Caco-2 (cell line): ENCODE measurements at regions not wholly inside any gene's neighbourhood (a gene's known extent, or its start where the extent isn't known, plus 50 kb on each side); places are given as distances from the start of the nearest gene placed in this dataset.

Experiments
- BruUV-seq: library from RNA; stranded (reverse); fragments of 400-500 nt; replicated peaks from 2 replicates; lab custom pipeline; 2021; lab: Mats Ljungman, UMichigan
- CTCF ChIA-PET: fragments of 300-600 bp; sonication (Branson Sonifier 250); formaldehyde crosslinking; loops from one replicate; lab custom pipeline; 2022; ENCODE audit warnings: antibody characterized with exemption; lab: Charles Lee
- POLR2A ChIA-PET: fragments of 300-600 bp; sonication (Branson Sonifier 250); formaldehyde crosslinking; loops from one replicate; lab custom pipeline; 2022; ENCODE audit warnings: antibody characterized with exemption; lab: Charles Lee
- DNase-seq, 2 experiments: peaks; one replicate each; pipeline versions ENCODE4 v3.0.0 to v3.0.0-alpha.2; 2020 to 2022
- H3K27me3 ChIP-seq: replicated peaks from 2 replicates; pipeline ENCODE4 v1.6.0; 2011; ENCODE audit warnings: low read length; ENCODE audit not compliant: control insufficient read depth, insufficient read depth
- H3K36me3 ChIP-seq: 2 replicates; pipeline ENCODE4 v1.5.1; 2011; ENCODE audit warnings: low read length; ENCODE audit not compliant: control insufficient read depth, insufficient read depth
- H3K4me1 ChIP-seq: fragments of 250-450 bp; sonication (Bioruptor Pico); 2 replicates; pipeline ENCODE4 v1.5.1; 2020; ENCODE audit warnings: mild to moderate bottlenecking
- H3K4me3 ChIP-seq: 2 replicates; pipeline ENCODE4 v1.5.1; 2011; ENCODE audit warnings: low read depth, mild to moderate bottlenecking, control low read depth, low read length
- H3K9me3 ChIP-seq: fragments of 250-450 bp; sonication (Bioruptor Pico); 2 replicates; pipeline ENCODE4 v1.5.1; 2020; ENCODE audit warnings: mild to moderate bottlenecking, moderate library complexity
- H3K27ac Mint-ChIP-seq: one replicate; pipeline ENCODE4 v1.8.0; 2022; ENCODE audit warnings: mixed read lengths; ENCODE audit not compliant: unreplicated experiment
- H3K27me3 Mint-ChIP-seq: one replicate; pipeline ENCODE4 v1.8.0; 2022; ENCODE audit warnings: mixed read lengths; ENCODE audit not compliant: insufficient read depth, unreplicated experiment
- H3K36me3 Mint-ChIP-seq: one replicate; pipeline ENCODE4 v1.8.0; 2022; ENCODE audit warnings: mild to moderate bottlenecking, mixed read lengths; ENCODE audit not compliant: insufficient read depth, unreplicated experiment
- H3K4me1 Mint-ChIP-seq: one replicate; pipeline ENCODE4 v1.8.0; 2022; ENCODE audit warnings: low read depth, mixed read lengths; ENCODE audit not compliant: unreplicated experiment
- H3K4me3 Mint-ChIP-seq: one replicate; pipeline ENCODE4 v1.8.0; 2022; ENCODE audit warnings: mild to moderate bottlenecking, moderate library complexity, mixed read lengths; ENCODE audit not compliant: unreplicated experiment
- H3K9me3 Mint-ChIP-seq: one replicate; pipeline ENCODE4 v1.8.0; 2022; ENCODE audit warnings: mixed read lengths; ENCODE audit not compliant: unreplicated experiment
- intact Hi-C: fragments of 100-400 bp; cut with micrococcal nuclease; formaldehyde crosslinking; loops from one replicate; pipeline ENCODE4 v1.10.0; 2022; ENCODE audit not compliant: unreplicated experiment
- TF ChIP-seq, protein P1 (sequence below), 2 experiments: fragments of 200-600 bp in 1 of 2; IDR thresholded peaks; 1 replicate in 1 of 2; 2 replicates in 1 of 2; pipeline versions ENCODE4 v1.5.1 to v1.8.0; 2011 to 2022; ENCODE audit warnings: antibody characterized with exemption in 1 of 2, control low read depth in 1 of 2, inconsistent platforms in 1 of 2, low read depth in 1 of 2, low read length in 1 of 2, mild to moderate bottlenecking in 1 of 2, moderate library complexity in 1 of 2; ENCODE audit not compliant: insufficient read depth in 1 of 2, severe bottlenecking in 1 of 2, unreplicated experiment in 1 of 2

- CTCF ChIA-PET = no interaction called here
- no peaks in the 10 kb centered on the region for H3K27me3 Mint-ChIP-seq
- BruUV-seq = no TSS peak
- H3K9me3 Mint-ChIP-seq = no peaks in the 10 kb centered on the region
- Histone ChIP-seq H3K9me3 (no peaks in the 10 kb centered on the region), H3K4me3 (no peak overlapping the region), H3K36me3 (no peaks in the 10 kb centered on the region), H3K4me1 (peaks cover 10% of the 10 kb centered on the region; the same call in 1 of the 2 replicates), H3K27me3 (no peaks in the 10 kb centered on the region)
- DNase-seq = no peak
- no peak overlapping the region for H3K27ac Mint-ChIP-seq
- TF ChIP-seq, protein P1, sequence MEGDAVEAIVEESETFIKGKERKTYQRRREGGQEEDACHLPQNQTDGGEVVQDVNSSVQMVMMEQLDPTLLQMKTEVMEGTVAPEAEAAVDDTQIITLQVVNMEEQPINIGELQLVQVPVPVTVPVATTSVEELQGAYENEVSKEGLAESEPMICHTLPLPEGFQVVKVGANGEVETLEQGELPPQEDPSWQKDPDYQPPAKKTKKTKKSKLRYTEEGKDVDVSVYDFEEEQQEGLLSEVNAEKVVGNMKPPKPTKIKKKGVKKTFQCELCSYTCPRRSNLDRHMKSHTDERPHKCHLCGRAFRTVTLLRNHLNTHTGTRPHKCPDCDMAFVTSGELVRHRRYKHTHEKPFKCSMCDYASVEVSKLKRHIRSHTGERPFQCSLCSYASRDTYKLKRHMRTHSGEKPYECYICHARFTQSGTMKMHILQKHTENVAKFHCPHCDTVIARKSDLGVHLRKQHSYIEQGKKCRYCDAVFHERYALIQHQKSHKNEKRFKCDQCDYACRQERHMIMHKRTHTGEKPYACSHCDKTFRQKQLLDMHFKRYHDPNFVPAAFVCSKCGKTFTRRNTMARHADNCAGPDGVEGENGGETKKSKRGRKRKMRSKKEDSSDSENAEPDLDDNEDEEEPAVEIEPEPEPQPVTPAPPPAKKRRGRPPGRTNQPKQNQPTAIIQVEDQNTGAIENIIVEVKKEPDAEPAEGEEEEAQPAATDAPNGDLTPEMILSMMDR (IDR thresholded peaks at IDR 0.05; ENCODE audit: insufficient read depth in 1 of 2, low read depth in 1 of 2, low read length in 1 of 2, severe bottlenecking in 1 of 2, unreplicated experiment in 1 of 2) = no peak
- no peak overlapping the region for H3K4me3 Mint-ChIP-seq
- no peaks in the 10 kb centered on the region for H3K36me3 Mint-ChIP-seq
- intact Hi-C loops = no loop called here
- peaks cover 7% of the 10 kb centered on the region for H3K4me1 Mint-ChIP-seq
- POLR2A ChIA-PET = no interaction called here
Measured at GRCh38 chr1:228873709-228874108, 138.4 kb downstream of the RHOU start.

DNA sequence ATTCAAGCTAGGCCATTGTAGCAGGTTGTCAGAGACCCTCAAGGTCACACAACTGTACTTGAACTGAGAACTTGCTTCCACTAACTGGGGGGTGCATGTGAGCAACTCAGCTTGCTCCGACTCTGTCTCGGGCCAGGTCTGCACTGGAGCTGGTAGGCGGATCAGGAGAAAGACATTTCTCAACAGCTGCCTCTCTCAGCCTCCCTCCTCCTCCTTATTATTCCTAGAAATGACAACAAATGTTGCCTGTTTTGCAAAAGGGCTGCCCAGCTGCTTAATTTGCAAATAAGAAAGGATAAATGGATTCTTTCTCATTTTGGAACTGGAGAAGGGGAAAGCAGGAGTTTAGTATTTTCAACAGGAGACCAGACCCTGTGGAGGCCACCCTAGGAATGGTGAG is 140.5 kb downstream of the RHOU start:
- DNase-seq = no peak
- Histone ChIP-seq H3K9me3 (peaks cover 6% of the 10 kb centered on the region; the same call in 1 of the 2 replicates), H3K27me3 (no peaks in the 10 kb centered on the region), H3K36me3 (no peaks in the 10 kb centered on the region), H3K4me3 (no peak overlapping the region), H3K4me1 (peaks cover 10% of the 10 kb centered on the region; the same call in 1 of the 2 replicates)
- Mint-ChIP-seq H3K27ac (no peak overlapping the region), H3K4me1 (peaks cover 7% of the 10 kb centered on the region), H3K9me3 (no peaks in the 10 kb centered on the region), H3K36me3 (no peaks in the 10 kb centered on the region), H3K27me3 (no peaks in the 10 kb centered on the region), H3K4me3 (no peak overlapping the region)
- BruUV-seq = no TSS peak
- ChIA-PET POLR2A (interaction anchor here (0.6 kb wide), 1 partner anchor 46 kb away, joined by 3 read pairs; no protein-coding TSS in a partner anchor), CTCF (no interaction called here)
- intact Hi-C loops = no loop called here
- TF ChIP-seq, protein P1 (IDR thresholded peaks at IDR 0.05; ENCODE audit: insufficient read depth in 1 of 2, low read depth in 1 of 2, low read length in 1 of 2, severe bottlenecking in 1 of 2, unreplicated experiment in 1 of 2) = no peak

GRCh38 chr1:228876187-228876586 is 140.9 kb downstream of the RHOU start:
- intact Hi-C loops = no loop called here
- no peaks in the 10 kb centered on the region for H3K9me3 Mint-ChIP-seq
- Histone ChIP-seq H3K4me3 (no peak overlapping the region), H3K36me3 (no peaks in the 10 kb centered on the region), H3K9me3 (peaks cover 6% of the 10 kb centered on the region; the same call in 1 of the 2 replicates), H3K4me1 (peaks cover 10% of the 10 kb centered on the region; the same call in 1 of the 2 replicates), H3K27me3 (no peaks in the 10 kb centered on the region)
- no peak overlapping the region for H3K4me3 Mint-ChIP-seq
- H3K36me3 Mint-ChIP-seq = no peaks in the 10 kb centered on the region
- no peak overlapping the region for H3K27ac Mint-ChIP-seq
- no TSS peak for BruUV-seq
- H3K4me1 Mint-ChIP-seq = peaks cover 7% of the 10 kb centered on the region
- ChIA-PET POLR2A (interaction anchor here (0.6 kb wide), 1 partner anchor 46 kb away, joined by 3 read pairs; no protein-coding TSS in a partner anchor), CTCF (no interaction called here)
- no peak for DNase-seq
- TF ChIP-seq, protein P1 (IDR thresholded peaks at IDR 0.05; ENCODE audit: insufficient read depth in 1 of 2, low read depth in 1 of 2, low read length in 1 of 2, severe bottlenecking in 1 of 2, unreplicated experiment in 1 of 2) = no peak
- H3K27me3 Mint-ChIP-seq = no peaks in the 10 kb centered on the region
